GM12878 (cell line): ENCODE measurements at regions not wholly inside any gene's neighbourhood (a gene's known extent, or its start where the extent isn't known, plus 50 kb on each side); places are given as distances from the start of the nearest gene placed in this dataset.

Experiments
- CBFB ChIP-seq: IDR thresholded peaks from 2 replicates; pipeline ENCODE4 v1.6.1; 2016; ENCODE audit warnings: antibody characterized with exemption, low read depth
- STAT3 ChIP-seq: IDR thresholded peaks from 2 replicates; pipeline ENCODE4 v1.6.1; 2011; ENCODE audit warnings: low read depth, low read length, improper control_type of control experiment
- USF2 ChIP-seq: IDR thresholded peaks from 2 replicates; pipeline ENCODE4 v1.6.1; 2011; ENCODE audit warnings: low read depth, low read length, improper control_type of control experiment, borderline replicate concordance
- TF ChIP-seq, protein P1 (sequence below), 3 experiments: IDR thresholded peaks in 2 of 3; conservative IDR thresholded peaks in 1 of 3; 2 replicates each; pipeline ENCODE4 v1.5.1; 2011; ENCODE audit warnings: low read depth in 3 of 3, low read length in 3 of 3, mild to moderate bottlenecking in 3 of 3, control low read depth in 2 of 3, moderate library complexity in 2 of 3, inconsistent platforms in 1 of 3, mixed read lengths in 1 of 3; ENCODE audit not compliant: control insufficient read depth in 2 of 3, insufficient read depth in 1 of 3; ENCODE audit errors: extremely low read depth in 1 of 3

GRCh38 chr12:108053512-108053911 is 75.6 kb upstream of the WSCD2 start:
- TF ChIP-seq, protein P1, sequence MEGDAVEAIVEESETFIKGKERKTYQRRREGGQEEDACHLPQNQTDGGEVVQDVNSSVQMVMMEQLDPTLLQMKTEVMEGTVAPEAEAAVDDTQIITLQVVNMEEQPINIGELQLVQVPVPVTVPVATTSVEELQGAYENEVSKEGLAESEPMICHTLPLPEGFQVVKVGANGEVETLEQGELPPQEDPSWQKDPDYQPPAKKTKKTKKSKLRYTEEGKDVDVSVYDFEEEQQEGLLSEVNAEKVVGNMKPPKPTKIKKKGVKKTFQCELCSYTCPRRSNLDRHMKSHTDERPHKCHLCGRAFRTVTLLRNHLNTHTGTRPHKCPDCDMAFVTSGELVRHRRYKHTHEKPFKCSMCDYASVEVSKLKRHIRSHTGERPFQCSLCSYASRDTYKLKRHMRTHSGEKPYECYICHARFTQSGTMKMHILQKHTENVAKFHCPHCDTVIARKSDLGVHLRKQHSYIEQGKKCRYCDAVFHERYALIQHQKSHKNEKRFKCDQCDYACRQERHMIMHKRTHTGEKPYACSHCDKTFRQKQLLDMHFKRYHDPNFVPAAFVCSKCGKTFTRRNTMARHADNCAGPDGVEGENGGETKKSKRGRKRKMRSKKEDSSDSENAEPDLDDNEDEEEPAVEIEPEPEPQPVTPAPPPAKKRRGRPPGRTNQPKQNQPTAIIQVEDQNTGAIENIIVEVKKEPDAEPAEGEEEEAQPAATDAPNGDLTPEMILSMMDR (IDR thresholded peaks at IDR 0.05 in 2 of 3, conservative IDR thresholded peaks at IDR 0.05 in 1 of 3; ENCODE audit: control insufficient read depth in 2 of 3, extremely low read depth in 1 of 3, insufficient read depth in 1 of 3, low read depth in 3 of 3, low read length in 3 of 3): no peak
- no peak for TF ChIP-seq CBFB
- TF ChIP-seq STAT3: no peak
- TF ChIP-seq USF2: no peak
